ENCODE measurements at regions not wholly inside any gene's neighbourhood (a gene's known extent, or its start where the extent isn't known, plus 50 kb on each side); places are given as distances from the start of the nearest gene placed in this dataset.

GRCh38 chr10:83045731-83046130, 1093.6 kb upstream of the GHITM start:
- dilution Hi-C loops (cut with MboI; ENCODE audit: extremely low pct_ligation_motif_present, low sequenced_read_pairs) (no loop called here), intact Hi-C loops (cut with micrococcal nuclease) (no loop called here)
- H3K4me3 ChIP-seq (replicated peaks in 1 of 3; ENCODE audit: insufficient read depth in 1 of 3, low read depth in 1 of 3, low read length in 3 of 3) = no peak overlapping the region
- no peaks in the 10 kb centered on the region for H4K20me1 ChIP-seq (replicated peaks; ENCODE audit: control insufficient read depth, extremely low read depth, insufficient read depth, low read length)
- H3K4me1 ChIP-seq (ENCODE audit: control insufficient read depth, extremely low read depth, insufficient read depth, low read length) = no peaks in the 10 kb centered on the region
- H3K9ac ChIP-seq (replicated peaks; ENCODE audit: extremely low read depth, insufficient read depth, low read length) = no peak overlapping the region
- no peaks in the 10 kb centered on the region for H3K9me1 ChIP-seq (replicated peaks; ENCODE audit: control insufficient read depth, extremely low read depth, insufficient read depth, low read length)
- H3K9me3 ChIP-seq (replicated peaks; ENCODE audit: control insufficient read depth, insufficient read depth, low read length) = no peaks in the 10 kb centered on the region
- FAIRE-seq (no peak), DNase-seq (ENCODE audit: low read depth, low spot score) (no peak)
- POLR2A ChIA-PET = no interaction called here
- no peaks in the 10 kb centered on the region for H3K36me3 ChIP-seq (ENCODE audit: control insufficient read depth in 2 of 2, extremely low read depth in 1 of 2, insufficient read depth in 2 of 2, low read length in 2 of 2)
- H3K27me3 ChIP-seq (ENCODE audit: control insufficient read depth in 2 of 2, insufficient read depth in 2 of 2, low read length in 2 of 2) = no peaks in the 10 kb centered on the region
- no peak for TF ChIP-seq JUN (IDR thresholded peaks at IDR 0.05; ENCODE audit: borderline replicate concordance, insufficient read depth, insufficient read length, low read depth)
- no peak for TF ChIP-seq CTCF (IDR thresholded peaks at IDR 0.05; ENCODE audit: extremely low read depth in 1 of 2, insufficient read depth in 1 of 2, low read depth in 1 of 2, low read length in 2 of 2)
- TF ChIP-seq MAX (IDR thresholded peaks at IDR 0.05; ENCODE audit: insufficient read depth, insufficient read length) = no peak
- no peak for TF ChIP-seq POLR2AphosphoS5 (IDR thresholded peaks at IDR 0.05; ENCODE audit: insufficient read depth, low read depth, low read length)
- no peak for TF ChIP-seq MYC (IDR thresholded peaks at IDR 0.05; ENCODE audit: low read depth, low read length)
- TF ChIP-seq POLR2A (IDR thresholded peaks at IDR 0.05; ENCODE audit: low read depth, low read length) = no peak
- TF ChIP-seq EZH2 (IDR thresholded peaks at IDR 0.05; ENCODE audit: borderline replicate concordance, low read depth, low read length, severe bottlenecking) = no peak
- TF ChIP-seq GATA2 (IDR thresholded peaks at IDR 0.05; ENCODE audit: insufficient read depth, insufficient read length, low read depth, low read length) = no peak
- no peak for TF ChIP-seq FOS (IDR thresholded peaks at IDR 0.05; ENCODE audit: borderline replicate concordance, insufficient read depth, low read length)
- H3K79me2 ChIP-seq (ENCODE audit: control insufficient read depth, insufficient read depth, low read length) = no peaks in the 10 kb centered on the region
- no peak overlapping the region for H3K27ac ChIP-seq (ENCODE audit: insufficient read depth, low read depth, low read length)
- H2AFZ ChIP-seq (ENCODE audit: low read depth, low read length) = no peak overlapping the region
- BruUV-seq (replicated peaks) = no TSS peak
- CTCF ChIA-PET = no interaction called here
- no peak overlapping the region for H3K4me2 ChIP-seq (ENCODE audit: insufficient read depth, low read length)

Data from endothelial cell of umbilical vein (primary cell).